Mesothelial cell of epicardium (in vitro differentiated cells): ENCODE measurements at regions not wholly inside any gene's neighbourhood (a gene's known extent, or its start where the extent isn't known, plus 50 kb on each side); places are given as distances from the start of the nearest gene placed in this dataset.

Experiments used
- DNase-seq, 2 experiments: peaks; one replicate each; pipeline ENCODE4 v3.0.0; 2021; ENCODE audit warnings: low spot score in 2 of 2; ENCODE audit not compliant: unreplicated experiment in 2 of 2
- H3K27ac Mint-ChIP-seq: 2 replicates; pipeline ENCODE4 v1.8.0; 2021; ENCODE audit warnings: mixed read lengths
- H3K27me3 Mint-ChIP-seq: 2 replicates; pipeline ENCODE4 v1.8.0; 2021; ENCODE audit warnings: low read depth, mixed read lengths
- H3K36me3 Mint-ChIP-seq: 2 replicates; pipeline ENCODE4 v1.8.0; 2021; ENCODE audit warnings: mixed read lengths
- H3K4me1 Mint-ChIP-seq: 2 replicates; pipeline ENCODE4 v1.8.0; 2021; ENCODE audit warnings: mixed read lengths
- H3K4me3 Mint-ChIP-seq: 2 replicates; pipeline ENCODE4 v1.8.0; 2021; ENCODE audit warnings: mild to moderate bottlenecking, moderate library complexity, mixed read lengths
- H3K9me3 Mint-ChIP-seq: 2 replicates; pipeline ENCODE4 v1.8.0; 2021; ENCODE audit warnings: mixed read lengths
- CTCF ChIP-seq: fragments of 200-600 bp; sonication (generic); IDR thresholded peaks from one replicate; pipeline ENCODE4 v1.5.0; 2021; ENCODE audit warnings: antibody characterized with exemption; ENCODE audit not compliant: unreplicated experiment

- Mint-ChIP-seq H3K4me3 (no peak overlapping the region), H3K9me3 (peaks cover 8% of the 10 kb centered on the region), H3K27ac (no peak overlapping the region), H3K27me3 (no peaks in the 10 kb centered on the region), H3K4me1 (no peaks in the 10 kb centered on the region), H3K36me3 (no peaks in the 10 kb centered on the region)
- no peak for TF ChIP-seq CTCF
- DNase-seq = no peak
Observed at GRCh38 chrX:42497356-42497755, 280.6 kb downstream of the PPP1R2C start.

GRCh38 chrX:42496239-42496638 is 281.7 kb downstream of the PPP1R2C start:
- no peak for DNase-seq
- Mint-ChIP-seq H3K27ac (no peak overlapping the region), H3K9me3 (peaks cover 12% of the 10 kb centered on the region), H3K4me3 (no peak overlapping the region), H3K27me3 (no peaks in the 10 kb centered on the region), H3K4me1 (no peaks in the 10 kb centered on the region), H3K36me3 (no peaks in the 10 kb centered on the region)
- TF ChIP-seq CTCF = no peak

- no peak for DNase-seq
- Mint-ChIP-seq H3K27ac (no peak overlapping the region), H3K4me1 (no peaks in the 10 kb centered on the region), H3K36me3 (no peaks in the 10 kb centered on the region), H3K4me3 (no peak overlapping the region), H3K27me3 (no peaks in the 10 kb centered on the region), H3K9me3 (peaks cover 12% of the 10 kb centered on the region)
- TF ChIP-seq CTCF = no peak
Observed at GRCh38 chrX:42495139-42495538, 282.8 kb downstream of the PPP1R2C start.

GRCh38 chrX:42491137-42491907 is 286.6 kb downstream of the PPP1R2C start:
- no peaks in the 10 kb centered on the region for H3K27me3 Mint-ChIP-seq
- no peak for DNase-seq
- no peaks in the 10 kb centered on the region for H3K36me3 Mint-ChIP-seq
- H3K4me1 Mint-ChIP-seq = no peaks in the 10 kb centered on the region
- H3K9me3 Mint-ChIP-seq = peaks cover 12% of the 10 kb centered on the region
- H3K4me3 Mint-ChIP-seq = no peak overlapping the region
- no peak overlapping the region for H3K27ac Mint-ChIP-seq
- TF ChIP-seq CTCF = no peak

- no peaks in the 10 kb centered on the region for H3K36me3 Mint-ChIP-seq
- H3K27me3 Mint-ChIP-seq = no peaks in the 10 kb centered on the region
- peaks cover 7% of the 10 kb centered on the region for H3K9me3 Mint-ChIP-seq
- H3K4me1 Mint-ChIP-seq = no peaks in the 10 kb centered on the region
- H3K4me3 Mint-ChIP-seq = no peak overlapping the region
- TF ChIP-seq CTCF = no peak
- no peak overlapping the region for H3K27ac Mint-ChIP-seq
- no peak for DNase-seq
Observed at GRCh38 chrX:42490111-42490510, 287.9 kb downstream of the PPP1R2C start.

- no peak overlapping the region for H3K27ac Mint-ChIP-seq
- no peaks in the 10 kb centered on the region for H3K27me3 Mint-ChIP-seq
- no peak for DNase-seq
- no peak overlapping the region for H3K4me3 Mint-ChIP-seq
- no peaks in the 10 kb centered on the region for H3K36me3 Mint-ChIP-seq
- peaks cover 9% of the 10 kb centered on the region for H3K9me3 Mint-ChIP-seq
- TF ChIP-seq CTCF = no peak
- no peaks in the 10 kb centered on the region for H3K4me1 Mint-ChIP-seq
Observed at GRCh38 chrX:42485601-42486000, 292.4 kb downstream of the PPP1R2C start.
